ENCODE measurements at regions not wholly inside any gene's neighbourhood (a gene's known extent, or its start where the extent isn't known, plus 50 kb on each side); places are given as distances from the start of the nearest gene placed in this dataset.

- H3K18ac ChIP-seq (ENCODE audit: low read length): no peak overlapping the region
- no peak overlapping the region for H2AK5ac ChIP-seq (ENCODE audit: low read depth, low read length)
- no peaks in the 10 kb centered on the region for H3K36me3 ChIP-seq (replicated peaks in 1 of 2; ENCODE audit: control insufficient read depth in 2 of 2, insufficient read depth in 2 of 2, low read length in 2 of 2)
- H4K8ac ChIP-seq (ENCODE audit: low read depth, low read length): no peak overlapping the region
- no peak overlapping the region for H4K91ac ChIP-seq (ENCODE audit: low read depth, low read length, poor library complexity)
- no peak overlapping the region for H3K23ac ChIP-seq (ENCODE audit: low read depth, low read length, poor library complexity)
- H2BK12ac ChIP-seq (ENCODE audit: low read length): no peak overlapping the region
- DNase-seq (ENCODE audit: low spot score): no peak
- no CpG with 5 or more reads among the region's 11 CpGs for WGBS, 2 donors (ENCODE audit: extremely low coverage in 2 of 2, insufficient read length in 2 of 2, insufficient replicate concordance in 1 of 2)
- no peak overlapping the region for H2BK15ac ChIP-seq (ENCODE audit: low read length)
- no peak overlapping the region for H2BK120ac ChIP-seq (ENCODE audit: low read depth, low read length)
- no peak overlapping the region for H3K4me3 ChIP-seq (ENCODE audit: low read length in 2 of 2)
- no peaks in the 10 kb centered on the region for H3K9me3 ChIP-seq (replicated peaks in 1 of 2; ENCODE audit: control insufficient read depth in 2 of 2, insufficient read depth in 1 of 2, low read depth in 1 of 2, low read length in 2 of 2)
- H3K27ac ChIP-seq (replicated peaks; ENCODE audit: low read length): no peak overlapping the region
- H2AFZ ChIP-seq (ENCODE audit: low read length): no peak overlapping the region
- no peak overlapping the region for H2BK5ac ChIP-seq (ENCODE audit: low read length)
- H3K4me1 ChIP-seq (ENCODE audit: control insufficient read depth in 2 of 2, insufficient read depth in 1 of 2, low read depth in 1 of 2, low read length in 2 of 2): no peaks in the 10 kb centered on the region
- H3K14ac ChIP-seq (ENCODE audit: low read length): no peak overlapping the region
- H3K79me1 ChIP-seq (ENCODE audit: low read depth, low read length): no peaks in the 10 kb centered on the region
- no peak overlapping the region for H3K4me2 ChIP-seq (ENCODE audit: insufficient read depth, low read length, poor library complexity, severe bottlenecking)
- no peak overlapping the region for H3K9ac ChIP-seq (ENCODE audit: low read depth, low read length, poor library complexity)
- H3K4ac ChIP-seq (ENCODE audit: low read length): no peak overlapping the region
- no peaks in the 10 kb centered on the region for H3K27me3 ChIP-seq (ENCODE audit: control insufficient read depth in 3 of 3, insufficient read depth in 3 of 3, low read depth in 1 of 3, low read length in 3 of 3)
These were observed 151.7 kb upstream of the TSHZ3 start for GRCh38 chr19:31500946-31501345.

DNA sequence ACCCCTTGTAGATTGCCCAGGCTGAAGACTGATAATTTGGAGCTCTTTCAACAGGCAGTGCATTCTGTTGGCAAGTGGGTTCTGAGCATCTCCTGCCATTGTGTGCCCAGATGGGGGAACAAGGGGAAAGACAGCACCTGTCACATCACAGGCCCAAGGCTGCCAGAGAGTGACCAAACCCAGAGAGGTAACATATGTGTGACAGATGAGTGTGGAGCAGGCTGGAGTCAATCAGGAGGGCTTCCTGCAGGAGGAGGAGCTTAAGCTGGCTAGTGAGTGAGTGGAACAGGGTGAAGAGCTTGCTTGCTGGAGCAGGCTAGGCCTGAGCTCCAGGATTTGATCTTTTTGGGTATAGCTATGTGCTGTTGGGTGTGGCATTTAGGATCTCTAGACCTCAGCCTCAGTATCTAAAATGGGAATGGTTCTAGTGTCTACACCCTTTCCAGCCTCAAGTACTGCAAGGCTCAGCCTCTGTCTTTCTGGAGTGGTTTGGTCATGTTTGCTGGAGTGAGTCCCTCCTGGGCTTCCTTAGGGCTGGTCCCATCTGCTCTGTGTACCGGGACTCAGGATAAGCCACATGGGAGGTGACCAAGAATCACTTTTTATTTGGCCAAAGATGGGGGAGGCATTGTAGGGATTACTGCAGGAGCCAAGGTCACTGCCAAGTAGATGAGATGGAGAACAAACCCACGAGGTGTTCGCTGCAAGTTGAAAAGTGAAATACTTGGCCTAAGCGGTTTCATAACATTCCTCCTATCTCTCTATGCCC is 152.4 kb upstream of the TSHZ3 start:
- no peak overlapping the region for H2BK5ac ChIP-seq (ENCODE audit: low read length)
- H4K91ac ChIP-seq (ENCODE audit: low read depth, low read length, poor library complexity): no peak overlapping the region
- H3K14ac ChIP-seq (ENCODE audit: low read length): no peak overlapping the region
- H4K8ac ChIP-seq (ENCODE audit: low read depth, low read length): no peak overlapping the region
- H3K4ac ChIP-seq (ENCODE audit: low read length): no peak overlapping the region
- WGBS, 2 donors (ENCODE audit: extremely low coverage in 2 of 2, insufficient read length in 2 of 2, insufficient replicate concordance in 1 of 2): no CpG with 5 or more reads among the region's 4 CpGs
- DNase-seq (ENCODE audit: low spot score): no peak
- H2BK120ac ChIP-seq (ENCODE audit: low read depth, low read length): no peak overlapping the region
- H2AK5ac ChIP-seq (ENCODE audit: low read depth, low read length): no peak overlapping the region
- no peak overlapping the region for H3K9ac ChIP-seq (ENCODE audit: low read depth, low read length, poor library complexity)
- H3K9me3 ChIP-seq (replicated peaks in 1 of 2; ENCODE audit: control insufficient read depth in 2 of 2, insufficient read depth in 1 of 2, low read depth in 1 of 2, low read length in 2 of 2): no peaks in the 10 kb centered on the region
- H3K4me3 ChIP-seq (ENCODE audit: low read length in 2 of 2): no peak overlapping the region
- no peaks in the 10 kb centered on the region for H3K79me1 ChIP-seq (ENCODE audit: low read depth, low read length)
- no peak overlapping the region for H3K27ac ChIP-seq (replicated peaks; ENCODE audit: low read length)
- H3K18ac ChIP-seq (ENCODE audit: low read length): peak overlapping the region; percentile 11
- no peak overlapping the region for H3K23ac ChIP-seq (ENCODE audit: low read depth, low read length, poor library complexity)
- no peaks in the 10 kb centered on the region for H3K27me3 ChIP-seq (ENCODE audit: control insufficient read depth in 3 of 3, insufficient read depth in 3 of 3, low read depth in 1 of 3, low read length in 3 of 3)
- no peaks in the 10 kb centered on the region for H3K36me3 ChIP-seq (replicated peaks in 1 of 2; ENCODE audit: control insufficient read depth in 2 of 2, insufficient read depth in 2 of 2, low read length in 2 of 2)
- no peak overlapping the region for H2BK12ac ChIP-seq (ENCODE audit: low read length)
- H3K4me1 ChIP-seq (ENCODE audit: control insufficient read depth in 2 of 2, insufficient read depth in 1 of 2, low read depth in 1 of 2, low read length in 2 of 2): no peaks in the 10 kb centered on the region
- H3K4me2 ChIP-seq (ENCODE audit: insufficient read depth, low read length, poor library complexity, severe bottlenecking): no peak overlapping the region
- H2BK15ac ChIP-seq (ENCODE audit: low read length): no peak overlapping the region
- no peak overlapping the region for H2AFZ ChIP-seq (ENCODE audit: low read length)

DNA sequence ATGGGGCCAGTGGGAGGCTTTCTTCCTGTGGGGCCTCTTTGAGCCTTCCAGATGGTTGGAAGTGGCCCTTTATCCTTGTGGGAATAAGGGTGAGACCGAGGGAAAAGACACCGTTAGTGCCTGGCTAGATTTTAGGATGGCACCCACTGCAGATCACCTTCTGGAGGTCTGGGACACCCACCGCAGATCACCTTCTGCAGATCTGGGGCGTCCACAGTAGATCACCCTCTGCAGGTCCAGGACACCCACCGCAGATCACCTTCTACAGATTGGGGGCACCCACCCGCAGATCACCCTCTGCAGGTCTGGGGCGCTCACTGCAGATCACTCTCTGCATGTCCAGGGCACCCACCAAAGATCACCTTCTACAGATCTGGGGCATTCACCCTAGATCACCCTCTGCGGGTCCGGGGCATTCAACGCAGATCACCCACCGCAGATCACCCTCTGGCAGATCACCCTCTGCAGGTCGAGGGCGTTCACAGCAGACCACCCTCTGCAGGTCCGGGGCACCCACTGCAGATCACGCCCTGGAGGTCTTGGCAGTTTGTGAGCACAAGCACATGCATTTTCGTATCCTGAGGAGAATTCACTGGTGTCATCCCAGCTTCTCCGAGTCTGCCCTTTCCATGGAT is 153.4 kb upstream of the TSHZ3 start:
- H3K23ac ChIP-seq (ENCODE audit: low read depth, low read length, poor library complexity): no peak overlapping the region
- H2AFZ ChIP-seq (ENCODE audit: low read length): no peak overlapping the region
- H4K91ac ChIP-seq (ENCODE audit: low read depth, low read length, poor library complexity): no peak overlapping the region
- no peak overlapping the region for H2BK15ac ChIP-seq (ENCODE audit: low read length)
- H2BK120ac ChIP-seq (ENCODE audit: low read depth, low read length): no peak overlapping the region
- H3K4me3 ChIP-seq (ENCODE audit: low read length in 2 of 2): no peak overlapping the region
- H3K4ac ChIP-seq (ENCODE audit: low read length): no peak overlapping the region
- no peak overlapping the region for H3K18ac ChIP-seq (ENCODE audit: low read length)
- no peaks in the 10 kb centered on the region for H3K9me3 ChIP-seq (replicated peaks in 1 of 2; ENCODE audit: control insufficient read depth in 2 of 2, insufficient read depth in 1 of 2, low read depth in 1 of 2, low read length in 2 of 2)
- no peak overlapping the region for H4K8ac ChIP-seq (ENCODE audit: low read depth, low read length)
- H3K27ac ChIP-seq (replicated peaks; ENCODE audit: low read length): no peak overlapping the region
- no peaks in the 10 kb centered on the region for H3K79me1 ChIP-seq (ENCODE audit: low read depth, low read length)
- no peaks in the 10 kb centered on the region for H3K36me3 ChIP-seq (replicated peaks in 1 of 2; ENCODE audit: control insufficient read depth in 2 of 2, insufficient read depth in 2 of 2, low read length in 2 of 2)
- no CpG with 5 or more reads among the region's 17 CpGs for WGBS, 2 donors (ENCODE audit: extremely low coverage in 2 of 2, insufficient read length in 2 of 2, insufficient replicate concordance in 1 of 2)
- no peak overlapping the region for H2BK5ac ChIP-seq (ENCODE audit: low read length)
- H2AK5ac ChIP-seq (ENCODE audit: low read depth, low read length): no peak overlapping the region
- no peak overlapping the region for H2BK12ac ChIP-seq (ENCODE audit: low read length)
- no peak overlapping the region for H3K14ac ChIP-seq (ENCODE audit: low read length)
- H3K27me3 ChIP-seq (ENCODE audit: control insufficient read depth in 3 of 3, insufficient read depth in 3 of 3, low read depth in 1 of 3, low read length in 3 of 3): no peaks in the 10 kb centered on the region
- H3K9ac ChIP-seq (ENCODE audit: low read depth, low read length, poor library complexity): no peak overlapping the region
- H3K4me1 ChIP-seq (ENCODE audit: control insufficient read depth in 2 of 2, insufficient read depth in 1 of 2, low read depth in 1 of 2, low read length in 2 of 2): no peaks in the 10 kb centered on the region
- H3K4me2 ChIP-seq (ENCODE audit: insufficient read depth, low read length, poor library complexity, severe bottlenecking): no peak overlapping the region
- DNase-seq (ENCODE audit: low spot score): no peak

DNA sequence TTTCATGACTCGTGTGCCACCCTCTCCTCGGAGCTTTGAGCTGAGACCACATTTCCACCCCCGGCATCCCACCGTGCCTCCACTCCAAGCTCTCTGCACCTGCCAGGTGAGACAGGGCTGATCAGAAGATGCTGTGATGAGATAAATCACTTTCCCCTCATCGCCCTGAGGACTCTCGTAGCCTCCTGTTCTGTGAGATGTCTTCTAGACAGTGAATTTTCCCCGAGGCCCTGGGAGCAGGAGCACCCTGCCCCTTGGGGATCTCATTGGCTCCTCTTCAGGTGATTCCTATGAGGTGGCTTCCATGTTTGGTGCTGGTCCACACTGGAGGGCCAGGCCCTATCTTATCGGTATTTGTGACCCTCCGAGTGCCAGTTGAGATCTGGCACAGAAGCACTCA is 154.0 kb upstream of the TSHZ3 start:
- H4K91ac ChIP-seq (ENCODE audit: low read depth, low read length, poor library complexity): no peak overlapping the region
- H2BK120ac ChIP-seq (ENCODE audit: low read depth, low read length): no peak overlapping the region
- no peaks in the 10 kb centered on the region for H3K9me3 ChIP-seq (replicated peaks in 1 of 2; ENCODE audit: control insufficient read depth in 2 of 2, insufficient read depth in 1 of 2, low read depth in 1 of 2, low read length in 2 of 2)
- H3K4me1 ChIP-seq (ENCODE audit: control insufficient read depth in 2 of 2, insufficient read depth in 1 of 2, low read depth in 1 of 2, low read length in 2 of 2): no peaks in the 10 kb centered on the region
- H3K4ac ChIP-seq (ENCODE audit: low read length): no peak overlapping the region
- H2BK15ac ChIP-seq (ENCODE audit: low read length): no peak overlapping the region
- no peak overlapping the region for H2BK5ac ChIP-seq (ENCODE audit: low read length)
- no peak overlapping the region for H3K23ac ChIP-seq (ENCODE audit: low read depth, low read length, poor library complexity)
- no peak overlapping the region for H3K4me3 ChIP-seq (ENCODE audit: low read length in 2 of 2)
- H4K8ac ChIP-seq (ENCODE audit: low read depth, low read length): no peak overlapping the region
- WGBS, 2 donors (ENCODE audit: extremely low coverage in 2 of 2, insufficient read length in 2 of 2, insufficient replicate concordance in 1 of 2): no CpG with 5 or more reads among the region's 9 CpGs
- H2AK5ac ChIP-seq (ENCODE audit: low read depth, low read length): no peak overlapping the region
- H3K27me3 ChIP-seq (ENCODE audit: control insufficient read depth in 3 of 3, insufficient read depth in 3 of 3, low read depth in 1 of 3, low read length in 3 of 3): no peaks in the 10 kb centered on the region
- no peak overlapping the region for H3K14ac ChIP-seq (ENCODE audit: low read length)
- H2BK12ac ChIP-seq (ENCODE audit: low read length): no peak overlapping the region
- no peaks in the 10 kb centered on the region for H3K79me1 ChIP-seq (ENCODE audit: low read depth, low read length)
- H3K4me2 ChIP-seq (ENCODE audit: insufficient read depth, low read length, poor library complexity, severe bottlenecking): no peak overlapping the region
- no peak overlapping the region for H3K27ac ChIP-seq (replicated peaks; ENCODE audit: low read length)
- H3K9ac ChIP-seq (ENCODE audit: low read depth, low read length, poor library complexity): no peak overlapping the region
- no peak overlapping the region for H2AFZ ChIP-seq (ENCODE audit: low read length)
- no peak for DNase-seq (ENCODE audit: low spot score)
- H3K36me3 ChIP-seq (replicated peaks in 1 of 2; ENCODE audit: control insufficient read depth in 2 of 2, insufficient read depth in 2 of 2, low read length in 2 of 2): no peaks in the 10 kb centered on the region
- H3K18ac ChIP-seq (ENCODE audit: low read length): no peak overlapping the region

All from neuronal stem cell (in vitro differentiated cells).